Keratinocyte (primary cell): ENCODE measurements at regions not wholly inside any gene's neighbourhood (a gene's known extent, or its start where the extent isn't known, plus 50 kb on each side); places are given as distances from the start of the nearest gene placed in this dataset.

Experiments used
- DNase-seq: peaks from one replicate; pipeline ENCODE4 v3.0.0-alpha.2; 2011; ENCODE audit warnings: low read depth, missing footprints, low spot score
- FAIRE-seq: peaks from 2 replicates; lab custom pipeline; 2011; peaks lifted over from hg19 to GRCh38; lab: Jason Lieb, UNC
- H2AFZ ChIP-seq: 2 replicates; pipeline ENCODE4 v1.6.0; 2012; ENCODE audit warnings: low read length, control low read depth, inconsistent platforms; ENCODE audit not compliant: control insufficient read depth
- H3K27ac ChIP-seq: 2 replicates; pipeline ENCODE4 v1.5.1; 2011; ENCODE audit warnings: low read length; ENCODE audit not compliant: control insufficient read depth, insufficient read depth
- H3K27me3 ChIP-seq: 3 replicates; pipeline ENCODE4 v1.6.0; 2011; ENCODE audit warnings: low read length; ENCODE audit not compliant: control insufficient read depth, insufficient read depth; ENCODE audit errors: extremely low read depth
- H3K36me3 ChIP-seq, 2 experiments: 2 replicates in 1 of 2; 3 replicates in 1 of 2; pipeline ENCODE4 v1.5.1; 2011; ENCODE audit warnings: low read length in 2 of 2, mild to moderate bottlenecking in 1 of 2; ENCODE audit not compliant: control insufficient read depth in 2 of 2, insufficient read depth in 2 of 2; ENCODE audit errors: extremely low read depth in 1 of 2
- H3K4me1 ChIP-seq: 3 replicates; pipeline ENCODE4 v1.5.1; 2011; ENCODE audit warnings: low read length; ENCODE audit not compliant: control insufficient read depth, insufficient read depth; ENCODE audit errors: extremely low read depth
- H3K4me2 ChIP-seq: 3 replicates; pipeline ENCODE4 v1.6.0; 2011; ENCODE audit warnings: low read depth, low read length; ENCODE audit not compliant: control insufficient read depth, insufficient read depth; ENCODE audit errors: extremely low read depth
- H3K4me3 ChIP-seq, 3 experiments: fragments of 200-600 bp in 1 of 3; sonication (generic) in 1 of 3; 2 replicates in 2 of 3; 3 replicates in 1 of 3; pipeline ENCODE4 v1.5.1; 2011 to 2016; ENCODE audit warnings: low read length in 3 of 3, mild to moderate bottlenecking in 3 of 3, control low read depth in 2 of 3, inconsistent platforms in 1 of 3, low read depth in 1 of 3, mixed read lengths in 1 of 3, mixed run types in 1 of 3, moderate library complexity in 1 of 3; ENCODE audit not compliant: control insufficient read depth in 2 of 3, insufficient read depth in 2 of 3; ENCODE audit errors: extremely low read depth in 1 of 3
- H3K79me2 ChIP-seq: 2 replicates; pipeline ENCODE4 v1.6.0; 2012; ENCODE audit warnings: low read length; ENCODE audit not compliant: control insufficient read depth, insufficient read depth
- H3K9ac ChIP-seq: 3 replicates; pipeline ENCODE4 v1.6.0; 2011; ENCODE audit warnings: low read length; ENCODE audit not compliant: control insufficient read depth, insufficient read depth; ENCODE audit errors: extremely low read depth
- H3K9me1 ChIP-seq: 3 replicates; pipeline ENCODE4 v1.6.0; 2011; ENCODE audit warnings: low read length; ENCODE audit not compliant: control insufficient read depth, insufficient read depth; ENCODE audit errors: extremely low read depth
- H3K9me3 ChIP-seq: 2 replicates; pipeline ENCODE4 v1.5.1; 2012; ENCODE audit warnings: low read depth, low read length; ENCODE audit not compliant: control insufficient read depth
- H4K20me1 ChIP-seq: 3 replicates; pipeline ENCODE4 v1.6.0; 2011; ENCODE audit warnings: low read length; ENCODE audit not compliant: control insufficient read depth, insufficient read depth; ENCODE audit errors: extremely low read depth
- EZH2 ChIP-seq: IDR thresholded peaks from one replicate; pipeline ENCODE4 v1.6.1; 2012; ENCODE audit warnings: inconsistent platforms, mild to moderate bottlenecking, low read length, moderate library complexity
- dilution Hi-C: fragments of 300-500 bp; cut with MboI; formaldehyde crosslinking; loops from one replicate; pipeline ENCODE4 v1.7.0; 2020; ENCODE audit warnings: low sequenced_read_pairs; ENCODE audit not compliant: extremely low pct_ligation_motif_present
- TF ChIP-seq, protein P1 (sequence below), 3 experiments: IDR thresholded peaks in 1 of 3; conservative IDR thresholded peaks in 1 of 3; optimal IDR thresholded peaks in 1 of 3; 2 replicates in 2 of 3; 3 replicates in 1 of 3; pipeline versions ENCODE3 to v1.5.1; 2011; ENCODE audit warnings: low read length in 3 of 3, mild to moderate bottlenecking in 3 of 3, moderate library complexity in 2 of 3, control low read depth in 1 of 3, inconsistent platforms in 1 of 3; ENCODE audit not compliant: insufficient read depth in 2 of 3; ENCODE audit errors: extremely low read depth in 1 of 3

DNA sequence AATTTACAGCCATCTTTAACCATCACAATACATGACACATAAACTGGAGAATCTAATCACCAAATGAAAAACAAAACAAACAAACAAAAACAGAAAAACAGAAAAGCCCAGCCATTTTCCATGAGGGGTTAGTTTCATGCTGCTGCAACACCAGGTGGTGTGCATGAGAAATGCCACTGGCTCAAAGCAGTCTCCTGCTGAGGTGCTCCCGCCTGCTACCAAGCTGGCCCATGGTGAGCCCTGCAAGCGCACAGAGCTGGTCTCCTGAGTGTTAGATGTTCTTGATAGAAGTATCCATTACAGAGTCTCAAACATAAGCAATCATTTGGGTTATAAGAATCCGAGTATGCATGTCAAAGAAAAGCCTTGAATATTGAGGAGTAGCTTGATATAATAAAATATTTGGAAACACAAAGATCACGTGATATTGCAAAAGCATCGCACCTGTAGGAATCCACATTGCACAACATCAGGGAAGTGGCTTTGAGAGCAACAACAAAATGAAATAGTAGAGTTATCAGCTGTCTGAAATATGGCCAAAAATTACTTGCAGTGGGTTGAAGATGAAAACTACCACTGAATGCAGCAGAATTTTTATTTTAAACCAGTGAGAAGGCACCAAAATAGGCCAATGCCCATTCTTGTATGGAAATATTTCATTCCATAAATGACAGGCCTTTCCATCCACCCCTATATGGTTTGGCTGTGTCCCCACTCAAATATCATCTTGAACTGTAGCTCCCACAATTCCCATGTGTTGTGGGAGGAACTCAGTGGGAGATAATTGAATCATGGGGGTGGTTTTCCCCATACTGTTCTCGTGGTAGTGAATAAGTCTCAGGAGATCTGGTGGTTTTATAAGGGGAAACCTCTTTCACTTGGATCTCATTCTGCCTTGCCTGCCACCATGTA, 194.8 kb downstream of the SYK start:
- peaks cover 35% of the 10 kb centered on the region for H3K4me1 ChIP-seq
- H3K27ac ChIP-seq, result no peak overlapping the region
- no peak overlapping the region for H3K9ac ChIP-seq
- FAIRE-seq (no peak), DNase-seq (no peak)
- H3K27me3 ChIP-seq, result no peaks in the 10 kb centered on the region
- no peaks in the 10 kb centered on the region for H3K79me2 ChIP-seq
- H3K9me1 ChIP-seq, result no peaks in the 10 kb centered on the region
- no peak overlapping the region for H3K4me2 ChIP-seq
- H2AFZ ChIP-seq, result no peak overlapping the region
- H3K36me3 ChIP-seq, result no peaks in the 10 kb centered on the region
- no peaks in the 10 kb centered on the region for H3K9me3 ChIP-seq
- no peak for TF ChIP-seq EZH2
- TF ChIP-seq, protein P1, sequence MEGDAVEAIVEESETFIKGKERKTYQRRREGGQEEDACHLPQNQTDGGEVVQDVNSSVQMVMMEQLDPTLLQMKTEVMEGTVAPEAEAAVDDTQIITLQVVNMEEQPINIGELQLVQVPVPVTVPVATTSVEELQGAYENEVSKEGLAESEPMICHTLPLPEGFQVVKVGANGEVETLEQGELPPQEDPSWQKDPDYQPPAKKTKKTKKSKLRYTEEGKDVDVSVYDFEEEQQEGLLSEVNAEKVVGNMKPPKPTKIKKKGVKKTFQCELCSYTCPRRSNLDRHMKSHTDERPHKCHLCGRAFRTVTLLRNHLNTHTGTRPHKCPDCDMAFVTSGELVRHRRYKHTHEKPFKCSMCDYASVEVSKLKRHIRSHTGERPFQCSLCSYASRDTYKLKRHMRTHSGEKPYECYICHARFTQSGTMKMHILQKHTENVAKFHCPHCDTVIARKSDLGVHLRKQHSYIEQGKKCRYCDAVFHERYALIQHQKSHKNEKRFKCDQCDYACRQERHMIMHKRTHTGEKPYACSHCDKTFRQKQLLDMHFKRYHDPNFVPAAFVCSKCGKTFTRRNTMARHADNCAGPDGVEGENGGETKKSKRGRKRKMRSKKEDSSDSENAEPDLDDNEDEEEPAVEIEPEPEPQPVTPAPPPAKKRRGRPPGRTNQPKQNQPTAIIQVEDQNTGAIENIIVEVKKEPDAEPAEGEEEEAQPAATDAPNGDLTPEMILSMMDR (optimal IDR thresholded peaks at IDR 0.05 in 1 of 3, IDR thresholded peaks at IDR 0.05 in 1 of 3, conservative IDR thresholded peaks at IDR 0.05 in 1 of 3; ENCODE audit: extremely low read depth in 1 of 3, insufficient read depth in 2 of 3, low read length in 3 of 3), result no peak
- dilution Hi-C loops, result no loop called here
- no peak overlapping the region for H3K4me3 ChIP-seq
- H4K20me1 ChIP-seq, result no peaks in the 10 kb centered on the region

DNA sequence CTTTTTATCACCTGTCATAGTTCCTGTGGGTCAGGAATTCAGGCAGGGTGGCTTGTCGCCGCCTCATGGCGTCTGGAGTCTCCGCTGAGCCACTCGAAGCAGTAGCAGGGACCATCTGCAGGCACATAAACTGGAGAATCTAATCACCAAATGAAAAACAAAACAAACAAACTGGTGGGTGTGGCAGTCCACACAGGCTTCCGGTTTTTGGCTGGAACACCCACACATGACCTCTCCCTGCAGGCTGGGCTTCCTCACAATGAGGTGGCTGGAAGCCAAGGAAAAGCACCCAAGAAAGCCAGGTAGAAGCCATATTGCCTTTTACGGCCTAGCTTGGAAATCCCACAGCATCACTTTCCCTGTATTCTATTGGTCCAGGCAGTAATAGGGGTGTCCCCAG, 197.0 kb downstream of the SYK start:
- Histone ChIP-seq H2AFZ (no peak overlapping the region), H3K4me3 (no peak overlapping the region), H3K27ac (peak overlapping the region; percentile 86), H3K9me1 (no peaks in the 10 kb centered on the region), H3K9ac (no peak overlapping the region), H4K20me1 (no peaks in the 10 kb centered on the region), H3K79me2 (no peaks in the 10 kb centered on the region), H3K9me3 (no peaks in the 10 kb centered on the region), H3K36me3 (no peaks in the 10 kb centered on the region), H3K4me1 (peaks cover 26% of the 10 kb centered on the region), H3K4me2 (no peak overlapping the region), H3K27me3 (no peaks in the 10 kb centered on the region)
- dilution Hi-C loops, result no loop called here
- no peak for TF ChIP-seq EZH2
- TF ChIP-seq, protein P1 (optimal IDR thresholded peaks at IDR 0.05 in 1 of 3, IDR thresholded peaks at IDR 0.05 in 1 of 3, conservative IDR thresholded peaks at IDR 0.05 in 1 of 3; ENCODE audit: extremely low read depth in 1 of 3, insufficient read depth in 2 of 3, low read length in 3 of 3), result no peak
- FAIRE-seq (no peak), DNase-seq (no peak)
